HG03280 (cell line): ENCODE measurements at regions not wholly inside any gene's neighbourhood (a gene's known extent, or its start where the extent isn't known, plus 50 kb on each side); places are given as distances from the start of the nearest gene placed in this dataset.
"Not testable (repeated sequence)": the region's sequence is repeated elsewhere in the genome, so short reads cannot be mapped to it uniquely, and the experiment has no call there.

Experiments used
- ATAC-seq: cut with Tn5 transposase; IDR thresholded peaks from one replicate; pipeline ENCODE4 v1.9.1; 2021; ENCODE audit warnings: mild to moderate bottlenecking, moderate library complexity; ENCODE audit not compliant: unreplicated experiment

- ATAC-seq = no peak
Measured at GRCh38 chr12:31215518-31216232, 110.3 kb downstream of the SINHCAF start.

GRCh38 chr12:31216479-31216878 is 109.5 kb downstream of the SINHCAF start:
- no peak for ATAC-seq

DNA sequence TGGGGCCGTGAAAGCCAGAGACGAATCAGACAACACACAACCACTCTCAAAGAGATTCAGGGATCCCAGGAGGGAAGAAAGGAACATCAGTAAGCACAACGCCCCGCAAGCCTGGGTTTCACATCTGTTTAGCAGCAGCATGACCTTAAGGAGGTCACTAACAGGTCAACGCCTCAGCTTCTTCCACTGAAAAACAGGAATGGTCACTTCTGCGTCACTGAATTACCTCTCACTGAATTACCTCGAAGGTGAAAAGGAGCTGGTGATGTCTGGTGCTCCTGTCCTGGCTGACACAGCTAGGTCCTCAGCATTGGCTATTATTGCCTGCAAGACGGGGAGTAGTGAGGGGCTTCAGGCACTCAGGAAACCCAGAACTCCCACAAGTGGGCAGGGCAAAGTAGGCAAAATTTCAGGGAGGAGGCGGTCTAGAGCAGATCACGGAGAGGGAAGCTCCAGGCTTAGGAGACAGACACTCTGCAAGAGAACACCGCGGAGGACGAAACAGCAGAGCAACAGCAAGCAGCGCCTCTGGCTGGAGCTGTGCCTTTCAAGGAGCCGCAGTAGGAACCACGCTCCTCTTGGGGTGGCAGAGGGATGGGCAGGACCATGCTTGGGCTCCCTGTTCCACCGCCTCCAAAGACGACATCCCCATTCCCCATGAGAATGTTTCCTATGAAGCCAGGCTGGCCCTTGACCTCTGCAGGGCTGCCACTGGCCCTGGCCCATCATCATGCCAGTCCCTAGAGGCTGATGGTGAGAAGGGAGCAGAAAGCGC is 108.4 kb downstream of the SINHCAF start:
- ATAC-seq = no peak

GRCh38 chr12:31218203-31219025 is 107.5 kb downstream of the SINHCAF start:
- ATAC-seq = no peak

GRCh38 chr12:31219521-31219920 is 106.4 kb downstream of the SINHCAF start:
- ATAC-seq = no peak

DNA sequence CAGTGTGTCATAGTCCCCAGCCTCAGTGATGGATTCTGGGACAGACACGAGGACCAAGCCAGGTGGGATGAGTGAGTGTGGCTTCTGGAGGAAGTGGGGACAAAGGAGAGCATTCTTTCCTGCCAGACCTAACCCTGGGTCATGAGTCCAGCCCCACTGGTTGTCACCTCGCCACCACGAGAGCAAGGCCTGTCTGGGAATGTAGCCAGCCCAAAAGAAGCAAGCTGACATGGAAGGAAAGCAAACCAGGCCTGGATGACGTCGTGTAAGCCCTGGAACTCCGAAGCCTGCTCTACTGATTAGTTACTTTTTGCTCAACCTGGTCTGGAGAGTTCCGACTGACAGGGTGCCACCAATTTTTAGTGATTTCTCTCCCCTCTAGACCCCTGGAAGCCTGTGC is 105.9 kb downstream of the SINHCAF start:
- no peak for ATAC-seq

GRCh38 chr12:31220633-31221550 is 105.1 kb downstream of the SINHCAF start:
- ATAC-seq = no peak

- no peak for ATAC-seq
Measured at GRCh38 chr12:31221551-31221945, 104.4 kb downstream of the SINHCAF start.

- no peak for ATAC-seq
Measured at GRCh38 chr12:31222620-31223222, 103.2 kb downstream of the SINHCAF start.

DNA sequence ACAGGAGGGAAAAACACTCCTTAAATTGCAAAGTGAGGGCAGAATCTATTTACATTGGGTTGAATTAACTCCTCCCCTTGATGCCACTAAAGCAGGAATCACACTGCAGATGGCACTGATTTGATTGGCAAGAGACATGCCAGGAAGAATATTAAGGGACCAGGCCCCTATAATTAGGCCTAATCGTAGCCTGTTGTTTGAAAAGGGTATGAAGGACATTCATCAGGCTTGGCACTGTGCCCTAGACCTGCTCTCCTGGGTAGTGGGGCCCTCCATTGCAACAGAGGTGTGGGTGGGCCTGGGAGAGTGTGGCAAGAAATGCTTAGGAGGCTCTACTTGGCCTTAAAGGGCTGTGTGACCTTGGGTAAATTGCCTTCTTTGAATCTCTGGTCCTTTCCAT is 102.3 kb downstream of the SINHCAF start:
- not testable (repeated sequence) for ATAC-seq

GRCh38 chr12:31224768-31225448 is 101.0 kb downstream of the SINHCAF start:
- ATAC-seq = no peak

- ATAC-seq = no peak
Measured at GRCh38 chr12:31225656-31226535, 100.1 kb downstream of the SINHCAF start.

GRCh38 chr12:31226639-31227038 is 99.3 kb downstream of the SINHCAF start:
- no peak for ATAC-seq

DNA sequence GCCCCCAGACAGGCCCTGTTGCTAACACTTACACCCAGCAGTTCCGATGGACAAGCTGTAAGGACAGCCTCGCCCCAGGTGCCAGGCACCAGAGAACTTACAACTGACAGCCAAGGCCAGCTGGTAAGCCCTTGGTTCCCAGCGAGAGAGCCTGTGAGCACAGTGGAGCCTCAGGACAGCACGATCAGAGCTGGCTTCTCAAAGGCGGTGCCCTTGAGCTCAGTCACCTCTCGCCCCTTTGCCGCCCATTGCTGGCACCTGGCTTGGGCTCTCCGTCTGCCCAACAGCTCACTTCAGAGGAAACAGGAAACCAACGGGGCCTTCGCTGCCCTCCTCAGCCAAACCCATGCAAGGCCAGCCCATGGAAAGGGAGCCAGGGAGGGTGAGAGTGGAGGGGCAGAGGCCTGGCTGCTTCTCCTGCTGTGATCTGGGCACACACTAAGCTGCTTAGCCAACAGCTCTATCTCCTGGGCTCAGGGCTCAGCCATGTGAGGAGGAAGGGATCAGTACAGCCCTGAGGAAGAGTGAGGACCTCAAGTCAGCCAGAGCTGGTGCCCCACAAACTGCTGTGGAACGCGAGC is 98.5 kb downstream of the SINHCAF start:
- ATAC-seq = no peak

DNA sequence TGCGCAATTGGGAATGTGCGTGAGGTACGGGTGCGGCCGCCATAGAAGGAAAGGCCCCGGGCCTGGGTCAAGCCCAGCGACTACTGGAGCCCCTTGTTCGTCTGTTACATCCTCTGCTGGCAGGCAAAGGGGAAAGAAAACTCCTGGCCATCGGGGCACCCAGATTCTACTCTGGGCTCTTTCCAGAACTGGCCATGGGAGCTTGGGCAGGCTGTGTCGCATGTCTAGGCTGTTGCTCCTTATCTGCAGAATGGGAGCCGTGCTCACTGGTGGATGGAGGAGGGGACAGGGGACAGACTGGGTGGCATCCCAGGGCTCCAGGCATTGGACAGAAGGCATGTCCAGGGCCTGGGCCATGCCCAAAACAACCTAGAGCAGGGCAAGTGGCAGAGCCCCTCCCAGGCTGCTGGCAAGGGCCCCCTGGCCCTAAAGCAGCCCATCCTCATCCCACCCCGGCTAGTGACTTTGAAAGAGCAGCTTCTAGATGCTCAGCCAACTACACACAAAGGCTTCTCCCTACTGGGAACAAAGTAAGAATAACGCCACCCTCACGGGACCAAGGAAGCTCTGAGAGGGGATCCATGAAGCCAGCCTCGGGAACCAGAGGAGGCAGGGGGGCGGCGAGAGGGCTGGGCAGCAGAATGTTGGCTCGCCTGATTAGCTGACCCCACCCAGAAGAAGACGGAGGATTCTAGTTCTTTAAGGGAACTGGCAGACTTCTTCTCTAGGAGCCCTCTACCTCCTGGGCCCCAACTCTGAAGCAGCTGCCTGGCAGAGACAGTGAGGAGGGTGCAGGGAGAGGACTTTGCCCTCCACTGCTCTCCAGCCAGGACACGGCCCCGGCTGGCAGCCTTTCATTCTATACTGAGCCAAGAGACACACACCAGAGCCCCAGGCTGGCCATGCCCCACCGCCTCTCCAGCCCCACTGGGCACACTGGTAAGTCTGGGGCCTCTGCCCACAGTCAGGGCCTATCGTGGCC is 96.8 kb downstream of the SINHCAF start:
- ATAC-seq = no peak

DNA sequence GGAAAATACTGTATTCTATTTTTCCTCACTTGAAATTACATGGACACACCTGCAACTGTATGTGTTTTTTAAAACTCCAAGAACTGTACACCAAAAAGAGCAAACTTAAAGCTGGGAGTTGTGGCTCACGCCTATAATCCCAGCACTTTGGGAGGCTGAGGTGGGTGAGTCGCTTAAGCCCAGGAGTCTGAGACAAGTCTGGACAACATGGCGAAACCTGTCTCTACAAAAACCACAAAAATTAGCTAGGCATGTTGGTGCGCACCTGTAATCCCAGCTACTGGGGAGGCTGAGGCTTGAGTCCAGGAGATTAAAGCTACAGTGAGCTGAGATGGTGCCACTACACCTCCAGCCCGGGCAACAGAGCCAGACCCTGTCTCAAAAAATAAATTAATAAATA is 95.9 kb downstream of the SINHCAF start:
- ATAC-seq = no peak
